ENCODE measurements at regions not wholly inside any gene's neighbourhood (a gene's known extent, or its start where the extent isn't known, plus 50 kb on each side); places are given as distances from the start of the nearest gene placed in this dataset.

- Mint-ChIP-seq H3K27me3 (ENCODE audit: unreplicated experiment) (peaks cover 11% of the 10 kb centered on the region), H3K4me1 (ENCODE audit: unreplicated experiment) (no peaks in the 10 kb centered on the region), H3K36me3 (ENCODE audit: unreplicated experiment) (no peaks in the 10 kb centered on the region), H3K9me3 (ENCODE audit: unreplicated experiment) (no peaks in the 10 kb centered on the region), H3K4me3 (ENCODE audit: unreplicated experiment) (no peak overlapping the region), H3K27ac (ENCODE audit: unreplicated experiment) (no peak overlapping the region)
- no peak for DNase-seq (ENCODE audit: extremely low spot score, unreplicated experiment)
- no peak for TF ChIP-seq CTCF (IDR thresholded peaks at IDR 0.05)
These were observed 96.9 kb upstream of the CTSC start for GRCh38 chr11:88434333-88434976.

GRCh38 chr11:88433536-88434230 is 96.1 kb upstream of the CTSC start:
- H3K9me3 Mint-ChIP-seq (ENCODE audit: unreplicated experiment): no peaks in the 10 kb centered on the region
- H3K27ac Mint-ChIP-seq (ENCODE audit: unreplicated experiment): no peak overlapping the region
- H3K36me3 Mint-ChIP-seq (ENCODE audit: unreplicated experiment): no peaks in the 10 kb centered on the region
- no peak for DNase-seq (ENCODE audit: extremely low spot score, unreplicated experiment)
- no peaks in the 10 kb centered on the region for H3K4me1 Mint-ChIP-seq (ENCODE audit: unreplicated experiment)
- H3K4me3 Mint-ChIP-seq (ENCODE audit: unreplicated experiment): no peak overlapping the region
- peaks cover 9% of the 10 kb centered on the region for H3K27me3 Mint-ChIP-seq (ENCODE audit: unreplicated experiment)
- TF ChIP-seq CTCF (IDR thresholded peaks at IDR 0.05): no peak

GRCh38 chr11:88431675-88432341 is 94.3 kb upstream of the CTSC start:
- no peak for DNase-seq (ENCODE audit: extremely low spot score, unreplicated experiment)
- TF ChIP-seq CTCF (IDR thresholded peaks at IDR 0.05): no peak
- Mint-ChIP-seq H3K4me1 (ENCODE audit: unreplicated experiment) (no peaks in the 10 kb centered on the region), H3K4me3 (ENCODE audit: unreplicated experiment) (no peak overlapping the region), H3K36me3 (ENCODE audit: unreplicated experiment) (no peaks in the 10 kb centered on the region), H3K27ac (ENCODE audit: unreplicated experiment) (no peak overlapping the region), H3K9me3 (ENCODE audit: unreplicated experiment) (no peaks in the 10 kb centered on the region), H3K27me3 (ENCODE audit: unreplicated experiment) (peaks cover 7% of the 10 kb centered on the region)

GRCh38 chr11:88428959-88429358 is 91.4 kb upstream of the CTSC start:
- no peak for DNase-seq (ENCODE audit: extremely low spot score, unreplicated experiment)
- H3K36me3 Mint-ChIP-seq (ENCODE audit: unreplicated experiment): no peaks in the 10 kb centered on the region
- H3K9me3 Mint-ChIP-seq (ENCODE audit: unreplicated experiment): no peaks in the 10 kb centered on the region
- peaks cover 10% of the 10 kb centered on the region for H3K27me3 Mint-ChIP-seq (ENCODE audit: unreplicated experiment)
- no peak overlapping the region for H3K27ac Mint-ChIP-seq (ENCODE audit: unreplicated experiment)
- no peaks in the 10 kb centered on the region for H3K4me1 Mint-ChIP-seq (ENCODE audit: unreplicated experiment)
- H3K4me3 Mint-ChIP-seq (ENCODE audit: unreplicated experiment): no peak overlapping the region
- TF ChIP-seq CTCF (IDR thresholded peaks at IDR 0.05): no peak

GRCh38 chr11:88427719-88428118 is 90.2 kb upstream of the CTSC start:
- H3K27ac Mint-ChIP-seq (ENCODE audit: unreplicated experiment): no peak overlapping the region
- no peaks in the 10 kb centered on the region for H3K4me1 Mint-ChIP-seq (ENCODE audit: unreplicated experiment)
- DNase-seq (ENCODE audit: extremely low spot score, unreplicated experiment): no peak

More at GRCh38 chr11:88427719-88428118, 90.2 kb upstream of the CTSC start:
- Mint-ChIP-seq H3K36me3 (ENCODE audit: unreplicated experiment) (no peaks in the 10 kb centered on the region), H3K9me3 (ENCODE audit: unreplicated experiment) (no peaks in the 10 kb centered on the region), H3K27me3 (ENCODE audit: unreplicated experiment) (peaks cover 10% of the 10 kb centered on the region), H3K4me3 (ENCODE audit: unreplicated experiment) (no peak overlapping the region)
- no peak for TF ChIP-seq CTCF (IDR thresholded peaks at IDR 0.05)
